ENCODE measurements at regions not wholly inside any gene's neighbourhood (a gene's known extent, or its start where the extent isn't known, plus 50 kb on each side); places are given as distances from the start of the nearest gene placed in this dataset.
A peak's percentile ranks its signal among the peaks of the same experiment; 100 is the strongest.

DNA sequence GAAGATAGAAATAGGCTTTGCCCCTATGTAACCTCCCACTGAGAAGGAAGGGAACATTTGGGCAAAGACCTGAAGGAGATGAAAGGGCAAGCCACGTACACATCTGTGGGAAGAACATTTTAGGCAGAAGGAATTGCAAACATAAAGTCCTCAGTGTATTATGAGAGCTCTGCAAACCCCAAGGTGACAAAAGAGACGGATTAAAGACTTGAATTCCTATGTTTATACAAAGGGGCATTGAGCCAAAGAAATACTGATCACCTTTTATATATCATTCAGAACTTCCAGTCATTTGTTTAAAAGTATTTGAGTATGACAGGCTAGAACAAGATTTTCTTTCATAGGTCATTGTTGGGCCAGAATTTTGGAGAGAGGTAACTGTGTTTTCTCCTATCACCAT lies 90.2 kb upstream of the ATG10 start:
- ATAC-seq (no peak), DNase-seq (ENCODE audit: low spot score in 2 of 2) (no peak)
- no peak overlapping the region for H3K27ac Mint-ChIP-seq
- H3K4me1 Mint-ChIP-seq: no peaks in the 10 kb centered on the region
- no peaks in the 10 kb centered on the region for H3K9me3 Mint-ChIP-seq
- H3K36me3 Mint-ChIP-seq: no peaks in the 10 kb centered on the region
- H3K4me3 Mint-ChIP-seq: no peak overlapping the region

DNA sequence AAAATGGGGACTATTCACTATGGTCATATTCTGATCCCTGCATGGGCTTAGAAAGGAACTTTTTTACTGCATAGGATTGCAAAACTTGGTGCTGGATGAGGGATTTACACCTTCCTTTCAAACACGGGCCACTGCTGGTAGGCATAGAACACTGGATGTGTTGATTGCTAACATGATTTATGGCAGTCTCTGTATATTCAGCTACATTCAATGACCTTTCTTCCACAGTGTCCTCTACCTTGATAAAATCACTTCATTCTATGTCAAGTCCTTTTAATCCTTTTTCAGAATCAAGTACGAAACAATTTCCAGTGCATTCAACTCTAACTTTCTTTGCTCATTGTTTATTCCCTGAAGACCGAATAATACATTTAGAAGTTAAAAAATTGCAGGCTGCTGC lies 91.9 kb upstream of the ATG10 start:
- Mint-ChIP-seq H3K27ac (no peak overlapping the region), H3K9me3 (no peaks in the 10 kb centered on the region), H3K4me1 (no peaks in the 10 kb centered on the region), H3K36me3 (no peaks in the 10 kb centered on the region), H3K4me3 (no peak overlapping the region)
- ATAC-seq: no peak
- no peak for DNase-seq (ENCODE audit: low spot score in 2 of 2)

DNA sequence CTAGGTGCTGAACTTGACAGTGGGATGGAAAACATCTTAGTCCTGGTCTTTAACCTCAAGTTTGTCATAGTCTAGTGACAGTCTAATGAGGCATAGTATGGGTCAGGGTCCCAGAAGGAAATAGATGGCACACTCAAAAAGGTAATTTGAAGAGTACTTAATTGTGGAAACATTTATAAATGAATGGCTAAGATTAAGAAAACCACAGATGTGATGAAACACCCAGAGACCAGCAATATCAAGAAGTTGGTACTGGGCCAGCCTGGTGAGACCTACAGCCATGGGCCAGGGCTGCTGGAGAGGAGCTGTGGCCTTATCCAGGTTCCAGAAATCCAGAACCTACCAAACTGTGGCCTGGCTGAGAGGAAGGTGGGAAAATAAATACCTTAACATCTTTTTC lies 93.5 kb upstream of the ATG10 start:
- DNase-seq (ENCODE audit: low spot score in 2 of 2) (no peak), ATAC-seq (no peak)
- Mint-ChIP-seq H3K36me3 (no peaks in the 10 kb centered on the region), H3K4me3 (no peak overlapping the region), H3K27ac (no peak overlapping the region), H3K9me3 (no peaks in the 10 kb centered on the region), H3K4me1 (no peaks in the 10 kb centered on the region)

- ATAC-seq (no peak), DNase-seq (ENCODE audit: low spot score in 2 of 2) (no peak)
- H3K27ac Mint-ChIP-seq: no peak overlapping the region
- H3K36me3 Mint-ChIP-seq: no peaks in the 10 kb centered on the region
- no peak overlapping the region for H3K4me3 Mint-ChIP-seq
- no peaks in the 10 kb centered on the region for H3K4me1 Mint-ChIP-seq
- H3K9me3 Mint-ChIP-seq: no peaks in the 10 kb centered on the region
Observed at GRCh38 chr5:81866994-81867393, 104.8 kb upstream of the ATG10 start.

GRCh38 chr5:81860778-81861177 lies 109.9 kb upstream of the SSBP2 start:
- Mint-ChIP-seq H3K9me3 (no peaks in the 10 kb centered on the region), H3K4me3 (no peak overlapping the region), H3K36me3 (no peaks in the 10 kb centered on the region), H3K27ac (no peak overlapping the region), H3K4me1 (no peaks in the 10 kb centered on the region)
- ATAC-seq: no peak
- no peak for DNase-seq (ENCODE audit: low spot score in 2 of 2)

DNA sequence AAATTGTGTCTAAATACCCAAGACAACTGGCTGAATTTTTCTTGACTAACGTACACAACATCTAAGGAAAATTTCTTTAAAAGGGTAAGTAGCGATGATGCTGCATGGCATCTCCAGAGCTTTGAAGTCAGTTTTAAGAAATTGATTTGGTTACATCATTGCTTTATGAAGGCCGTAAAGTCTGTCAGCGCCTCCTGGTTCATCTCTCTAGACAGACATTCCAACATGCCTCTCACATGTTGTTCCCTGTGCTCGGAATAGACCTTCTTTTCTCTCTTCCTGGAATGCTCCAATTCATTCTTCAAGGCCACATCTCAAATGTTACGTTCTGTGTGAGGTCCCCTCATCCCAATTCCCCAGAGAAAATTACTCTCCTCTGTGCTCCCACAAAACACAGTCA lies 108.7 kb upstream of the SSBP2 start:
- Mint-ChIP-seq H3K4me1 (no peaks in the 10 kb centered on the region), H3K4me3 (no peak overlapping the region), H3K9me3 (no peaks in the 10 kb centered on the region), H3K36me3 (no peaks in the 10 kb centered on the region), H3K27ac (no peak overlapping the region)
- ATAC-seq (no peak), DNase-seq (ENCODE audit: low spot score in 2 of 2) (no peak)

DNA sequence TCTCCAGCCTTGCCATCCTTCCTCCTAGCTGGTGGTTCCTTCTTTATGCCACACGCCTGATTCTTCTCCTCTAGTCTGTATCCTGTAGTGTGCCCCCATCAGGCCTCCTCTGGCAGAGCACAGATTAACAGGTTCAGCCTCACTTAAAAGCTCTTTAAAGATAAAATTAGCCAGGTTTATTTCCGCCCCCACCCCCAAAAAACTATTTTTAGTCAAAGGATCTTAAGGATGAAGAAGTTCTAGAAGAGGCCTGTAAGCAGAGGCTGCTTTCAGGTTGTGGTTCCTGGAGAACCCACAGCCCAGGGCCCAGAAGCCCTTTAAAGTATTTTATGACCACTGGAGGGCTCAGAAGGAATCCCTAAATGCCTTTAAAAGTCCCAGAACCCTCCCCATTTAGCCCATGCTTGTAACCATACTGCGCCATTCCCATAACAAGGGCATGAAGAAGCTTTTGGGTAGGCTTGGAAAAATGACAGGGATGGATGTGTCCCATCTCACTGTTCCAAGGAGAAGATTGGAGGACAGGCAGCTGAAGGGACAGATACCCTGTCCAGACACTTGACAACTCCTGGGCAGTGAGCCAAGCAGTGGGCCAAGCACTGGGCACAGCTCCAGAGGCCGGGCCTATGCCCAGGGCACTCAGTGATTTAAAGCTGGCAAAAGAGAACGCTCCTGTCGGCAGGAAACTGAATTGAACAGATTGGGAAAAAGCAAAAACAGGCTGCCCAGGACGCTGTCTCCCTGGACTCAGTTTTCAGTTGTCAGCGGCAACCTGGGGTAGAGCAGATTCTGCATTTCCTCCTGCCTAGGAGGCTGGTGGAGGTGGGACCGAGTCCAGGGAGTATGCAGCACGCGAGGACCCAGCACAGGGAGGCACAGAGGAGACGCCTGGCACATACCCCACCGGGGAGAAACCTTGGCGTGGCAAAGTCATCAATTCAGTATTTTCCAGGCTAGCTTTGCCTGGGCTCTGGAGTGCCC lies 106.3 kb upstream of the SSBP2 start:
- DNase-seq (ENCODE audit: low spot score in 2 of 2) (no peak), ATAC-seq (no peak)
- Mint-ChIP-seq H3K9me3 (no peaks in the 10 kb centered on the region), H3K4me1 (peaks cover 9% of the 10 kb centered on the region), H3K36me3 (no peaks in the 10 kb centered on the region), H3K4me3 (no peak overlapping the region), H3K27ac (no peak overlapping the region)

DNA sequence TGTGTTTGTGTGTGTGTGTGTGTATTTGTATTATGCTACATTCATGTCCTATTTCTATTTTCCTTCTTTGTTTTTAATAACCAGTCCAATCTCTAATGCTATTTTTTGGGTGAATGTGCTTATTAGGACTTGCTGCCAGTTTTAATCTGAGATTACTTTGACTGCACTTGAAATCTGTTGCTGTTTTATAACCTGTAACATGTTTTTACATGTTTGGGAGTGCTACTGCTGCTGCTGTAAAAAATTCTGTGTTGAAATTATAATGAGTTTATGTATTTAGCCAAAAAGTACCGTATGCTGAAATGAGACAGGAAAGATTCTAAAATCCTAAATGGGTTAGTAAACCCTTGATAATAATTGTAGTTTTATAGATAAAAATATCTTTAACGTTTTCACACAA lies 104.7 kb upstream of the SSBP2 start:
- Mint-ChIP-seq H3K4me1 (peaks cover 25% of the 10 kb centered on the region), H3K4me3 (no peak overlapping the region), H3K27ac (no peak overlapping the region), H3K36me3 (no peaks in the 10 kb centered on the region), H3K9me3 (no peaks in the 10 kb centered on the region)
- DNase-seq (ENCODE audit: low spot score in 2 of 2): no peak
- ATAC-seq: no peak

DNA sequence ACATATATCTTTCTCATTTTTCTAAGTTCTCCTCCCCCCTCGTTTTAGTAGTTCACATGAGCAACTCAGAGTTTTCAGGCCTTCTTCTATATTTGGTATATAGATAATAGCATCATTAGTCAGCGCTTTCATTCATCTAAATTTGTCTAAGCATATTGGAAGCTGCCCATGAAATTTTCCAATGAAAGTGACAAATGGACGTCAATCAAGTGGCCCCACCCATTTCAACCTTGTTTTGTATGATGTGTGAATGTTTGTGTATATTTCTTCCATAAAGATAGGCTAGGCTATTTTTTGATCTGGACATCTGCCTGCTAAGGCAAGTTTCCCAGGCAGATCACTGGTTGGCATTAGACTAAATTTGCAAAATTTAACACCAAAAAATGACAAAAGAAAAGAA lies 104.0 kb upstream of the SSBP2 start:
- no peak for DNase-seq (ENCODE audit: low spot score in 2 of 2)
- no peak for ATAC-seq
- no peaks in the 10 kb centered on the region for H3K9me3 Mint-ChIP-seq
- no peak overlapping the region for H3K27ac Mint-ChIP-seq
- no peaks in the 10 kb centered on the region for H3K36me3 Mint-ChIP-seq
- H3K4me3 Mint-ChIP-seq: no peak overlapping the region
- peaks cover 32% of the 10 kb centered on the region for H3K4me1 Mint-ChIP-seq

DNA sequence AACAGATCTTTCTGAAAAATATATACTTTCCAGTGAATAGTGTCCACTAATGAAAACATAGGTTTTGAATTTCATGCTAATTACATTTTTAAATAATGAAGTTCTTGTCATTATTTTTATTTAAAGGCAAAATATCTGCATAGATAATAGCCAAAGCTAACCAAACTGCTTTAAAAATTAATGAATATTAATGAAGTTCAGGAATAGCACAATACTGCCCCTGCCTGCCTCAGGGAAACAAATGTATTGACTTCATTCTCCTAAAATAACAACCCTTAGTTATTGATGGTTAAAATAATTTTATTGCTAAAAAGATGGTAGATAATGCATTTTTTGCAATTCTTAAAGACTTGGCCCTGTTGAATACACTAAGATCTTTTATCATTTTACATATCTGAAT lies 103.6 kb upstream of the SSBP2 start:
- Mint-ChIP-seq H3K36me3 (no peaks in the 10 kb centered on the region), H3K27ac (no peak overlapping the region), H3K4me1 (peaks cover 33% of the 10 kb centered on the region), H3K4me3 (no peak overlapping the region), H3K9me3 (no peaks in the 10 kb centered on the region)
- DNase-seq (ENCODE audit: low spot score in 2 of 2) (no peak), ATAC-seq (no peak)

DNA sequence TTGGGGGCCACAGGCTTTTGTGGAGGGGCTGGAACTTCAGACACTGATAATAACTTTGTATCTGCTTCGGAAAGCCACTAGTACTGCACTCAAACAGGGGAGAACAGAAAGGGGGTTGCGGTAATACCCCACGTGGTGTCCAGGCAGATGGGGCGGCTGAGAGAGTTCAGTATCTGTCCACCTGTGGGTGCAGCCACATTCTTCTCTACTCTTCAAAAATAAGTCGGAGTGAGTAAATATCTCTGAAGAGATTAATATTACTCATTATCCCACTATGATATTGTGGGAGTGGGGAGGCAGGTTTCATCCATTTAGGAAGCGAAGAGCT lies 102.1 kb upstream of the SSBP2 start:
- Mint-ChIP-seq H3K4me3 (peak overlapping the region; percentile 84), H3K9me3 (no peaks in the 10 kb centered on the region), H3K4me1 (peaks cover 33% of the 10 kb centered on the region), H3K36me3 (no peaks in the 10 kb centered on the region), H3K27ac (peak overlapping the region; percentile 95)
- DNase-seq (ENCODE audit: low spot score in 2 of 2): no peak
- ATAC-seq: no peak

GRCh38 chr5:81852291-81853029 lies 101.6 kb upstream of the SSBP2 start:
- no peaks in the 10 kb centered on the region for H3K9me3 Mint-ChIP-seq
- peak; percentile 4 for ATAC-seq
- H3K4me3 Mint-ChIP-seq: peak overlapping the region; percentile 84
- peak overlapping the region; percentile 95 for H3K27ac Mint-ChIP-seq
- no peaks in the 10 kb centered on the region for H3K36me3 Mint-ChIP-seq
- no peak for DNase-seq (ENCODE audit: low spot score in 2 of 2)
- H3K4me1 Mint-ChIP-seq: peaks cover 33% of the 10 kb centered on the region

DNA sequence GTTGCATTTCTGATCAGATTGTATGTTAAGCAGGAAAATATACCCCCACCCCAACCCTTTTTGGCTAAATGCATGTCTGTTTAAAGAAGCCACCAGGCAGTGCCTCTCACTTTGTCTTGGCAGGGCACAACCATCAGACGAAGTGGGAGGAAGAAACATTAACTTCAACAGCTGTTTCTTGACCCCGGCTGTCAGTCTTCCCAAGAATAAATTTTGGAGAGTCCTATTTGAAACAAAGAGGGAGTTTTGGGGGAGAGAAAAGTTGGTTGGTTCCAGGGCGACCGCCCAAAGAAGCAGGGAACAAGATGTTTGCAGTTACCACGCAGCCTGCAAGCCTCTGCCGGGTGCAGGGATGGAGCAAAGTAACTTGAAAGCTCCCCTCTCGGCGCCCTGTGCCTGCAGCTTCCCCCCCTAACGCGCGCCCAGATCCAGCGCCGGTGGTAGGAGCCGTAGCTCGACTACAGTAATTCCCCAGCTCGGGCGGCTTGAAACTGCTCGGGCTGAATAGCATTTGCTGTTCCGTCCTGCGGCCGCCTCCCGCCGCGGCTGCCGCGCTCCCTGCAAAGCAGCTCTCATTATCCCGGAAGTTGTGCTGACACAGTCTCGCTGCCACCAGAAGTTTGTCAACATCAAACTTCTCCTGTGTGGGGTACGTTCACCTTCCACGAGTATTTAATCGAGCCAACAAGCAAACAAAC lies 100.7 kb upstream of the SSBP2 start:
- peak overlapping the region; percentile 84 for H3K4me3 Mint-ChIP-seq
- no peaks in the 10 kb centered on the region for H3K36me3 Mint-ChIP-seq
- H3K9me3 Mint-ChIP-seq: no peaks in the 10 kb centered on the region
- H3K4me1 Mint-ChIP-seq: peaks cover 33% of the 10 kb centered on the region
- ATAC-seq (peak; percentile 98), DNase-seq (ENCODE audit: low spot score in 2 of 2) (peak; percentile 80 to 92)
- H3K27ac Mint-ChIP-seq: peak overlapping the region; percentile 95

DNA sequence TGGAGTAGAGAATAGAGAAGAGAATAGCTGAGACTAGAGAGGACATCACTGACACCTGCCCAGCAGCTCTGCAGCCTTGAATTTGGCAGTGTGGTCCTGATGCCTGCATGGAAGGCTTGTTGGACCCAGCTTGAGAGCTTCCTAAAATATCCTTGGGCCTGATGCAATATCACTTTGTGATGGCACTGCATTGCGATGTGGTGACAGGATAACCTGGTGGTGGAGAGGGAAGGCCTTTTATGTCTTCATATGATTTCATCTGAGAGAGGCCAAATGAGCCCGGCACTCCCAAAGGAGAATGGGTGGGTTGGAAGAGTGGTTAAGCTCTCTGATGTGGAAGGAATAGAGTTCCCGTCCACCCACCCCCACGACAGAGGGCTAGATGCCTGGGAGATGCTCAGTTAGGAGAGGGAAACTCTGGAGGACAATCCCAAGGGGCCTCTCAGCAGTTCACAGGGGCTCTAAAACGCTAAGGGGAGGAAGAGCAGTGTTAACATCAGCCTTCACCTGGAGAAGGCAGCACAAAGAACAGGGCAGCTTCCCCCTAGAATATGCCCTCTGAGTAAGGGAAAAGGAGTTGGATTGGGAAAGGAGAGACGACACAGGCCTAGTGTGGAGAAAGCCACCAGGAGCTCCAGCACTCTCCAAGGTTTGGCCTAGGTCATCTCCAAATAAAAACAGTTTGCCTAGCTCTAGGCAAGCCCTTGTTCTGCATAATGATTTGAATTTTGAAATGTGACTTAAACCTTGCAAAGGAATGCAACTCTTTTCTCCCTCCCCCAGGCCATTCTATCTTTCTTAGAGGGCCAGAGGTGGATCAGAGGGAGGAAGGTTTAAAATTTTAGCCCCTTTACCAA lies 99.8 kb upstream of the SSBP2 start:
- Mint-ChIP-seq H3K27ac (peak overlapping the region; percentile 95), H3K4me1 (peaks cover 33% of the 10 kb centered on the region)
- DNase-seq (ENCODE audit: low spot score in 2 of 2): no peak

More for the DNA sequence above, 99.8 kb upstream of the SSBP2 start:
- Mint-ChIP-seq H3K36me3 (no peaks in the 10 kb centered on the region), H3K9me3 (no peaks in the 10 kb centered on the region), H3K4me3 (peak overlapping the region; percentile 84)
- ATAC-seq: no peak
